GM21515 (cell line): ENCODE measurements at regions not wholly inside any gene's neighbourhood (a gene's known extent, or its start where the extent isn't known, plus 50 kb on each side); places are given as distances from the start of the nearest gene placed in this dataset.

Source experiments
- ATAC-seq: cut with Tn5 transposase; IDR thresholded peaks from one replicate; pipeline ENCODE4 v1.9.1; 2021; ENCODE audit not compliant: unreplicated experiment

DNA sequence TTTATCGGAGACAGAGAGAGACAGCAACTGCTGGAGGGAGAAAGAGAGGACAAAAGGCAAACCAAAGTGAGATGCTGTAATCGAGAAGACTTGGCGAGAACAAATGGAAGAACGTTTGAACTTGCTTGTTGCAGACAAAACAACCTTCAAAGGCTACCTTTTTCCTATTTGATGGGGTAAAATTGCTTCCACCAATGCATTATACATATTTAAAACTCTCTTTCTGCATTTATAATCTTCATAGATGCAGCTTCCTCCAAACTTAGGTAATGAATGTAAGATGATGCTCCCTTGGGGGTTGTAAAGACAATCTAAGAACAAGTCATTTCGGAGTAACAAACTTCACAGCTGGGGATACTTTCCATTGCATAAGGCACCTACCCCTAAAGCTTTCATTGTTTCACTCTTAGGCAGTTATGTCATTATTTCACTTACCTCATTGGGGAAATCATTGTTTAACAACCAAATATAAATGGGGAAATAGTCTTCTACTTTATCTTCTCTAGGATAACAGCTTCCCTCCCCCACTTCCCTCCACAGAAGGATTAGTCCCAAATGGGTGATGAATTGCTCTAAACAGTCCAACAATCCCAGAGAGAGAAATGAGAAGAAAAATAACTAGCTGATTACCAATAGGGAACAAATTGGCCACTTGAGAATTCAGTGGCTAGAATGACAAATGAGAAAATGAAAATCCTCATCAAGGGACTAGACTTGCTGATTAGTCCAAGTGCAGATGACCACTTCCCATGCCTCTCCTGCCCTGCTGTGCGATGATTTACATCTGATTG lies 269.8 kb upstream of the ADAMTS9 start:
- no peak for ATAC-seq

DNA sequence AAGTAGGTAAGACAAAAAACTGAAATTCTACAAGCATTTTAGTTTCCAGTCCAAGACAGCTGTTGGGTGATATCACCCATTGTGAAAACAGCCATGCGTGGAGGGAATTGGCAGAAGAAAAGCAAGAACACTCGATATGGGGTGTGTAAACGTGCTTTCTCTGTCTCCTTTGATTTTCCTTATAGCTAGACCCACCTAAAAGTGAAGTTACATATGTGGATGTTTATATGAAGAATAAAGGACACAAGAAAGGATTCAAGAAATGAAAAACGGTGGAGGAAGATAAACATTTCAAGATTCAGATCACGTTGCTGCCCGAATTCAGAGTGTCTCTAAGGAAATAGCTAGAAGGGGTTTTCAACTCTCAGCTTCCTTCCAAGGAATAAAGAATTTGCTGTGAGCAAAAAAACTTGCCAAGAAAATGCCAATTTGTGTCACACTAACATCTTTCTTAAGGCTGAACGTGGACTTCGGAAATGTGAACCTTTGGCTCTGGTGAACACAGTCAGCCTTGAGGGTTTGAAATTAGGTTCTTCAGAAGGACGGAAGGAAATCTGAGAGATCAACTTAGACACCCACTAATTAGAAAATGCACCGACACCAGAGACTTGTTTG lies 269.0 kb upstream of the ADAMTS9 start:
- ATAC-seq = no peak

GRCh38 chr3:64954995-64955636 lies 267.3 kb upstream of the ADAMTS9 start:
- no peak for ATAC-seq

GRCh38 chr3:64945171-64945729 lies 257.4 kb upstream of the ADAMTS9 start:
- ATAC-seq = no peak

GRCh38 chr3:64943866-64944265 lies 256.1 kb upstream of the ADAMTS9 start:
- ATAC-seq = no peak

GRCh38 chr3:64940596-64941348 lies 253.0 kb upstream of the ADAMTS9 start:
- no peak for ATAC-seq

GRCh38 chr3:64939747-64940450 lies 252.1 kb upstream of the ADAMTS9 start:
- ATAC-seq = no peak

- ATAC-seq = no peak
These were observed 251.5 kb upstream of the ADAMTS9 start for GRCh38 chr3:64939309-64939708.

- no peak for ATAC-seq
These were observed 248.8 kb upstream of the ADAMTS9 start for GRCh38 chr3:64936556-64936955.

- no peak for ATAC-seq
These were observed 248.2 kb upstream of the ADAMTS9 start for GRCh38 chr3:64935971-64936370.

- no peak for ATAC-seq
These were observed 245.0 kb upstream of the ADAMTS9 start for GRCh38 chr3:64932666-64933342.

DNA sequence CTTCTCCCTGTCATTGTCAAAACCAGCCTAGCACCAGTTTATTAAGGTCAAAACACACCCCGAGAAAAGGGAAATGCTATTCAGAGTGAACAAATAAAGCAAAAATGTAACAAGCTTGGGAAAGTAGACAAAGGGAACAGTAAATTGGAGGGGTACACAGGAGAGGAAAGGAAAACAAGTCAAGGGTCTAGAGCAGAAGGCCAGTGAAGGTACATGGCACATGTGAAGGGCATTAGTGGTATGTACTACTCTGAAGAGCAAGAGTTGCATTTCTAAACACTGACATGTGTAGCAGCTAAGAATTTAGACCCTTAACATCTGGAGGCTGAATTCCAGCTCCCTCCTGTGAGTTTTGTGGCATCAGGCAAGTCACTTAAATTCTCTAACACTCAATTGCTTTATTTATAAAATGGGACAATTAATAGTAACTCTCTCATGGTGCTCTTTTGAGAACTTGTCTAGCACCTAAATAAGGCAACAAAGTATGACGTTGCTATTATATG lies 244.3 kb upstream of the ADAMTS9 start:
- no peak for ATAC-seq

DNA sequence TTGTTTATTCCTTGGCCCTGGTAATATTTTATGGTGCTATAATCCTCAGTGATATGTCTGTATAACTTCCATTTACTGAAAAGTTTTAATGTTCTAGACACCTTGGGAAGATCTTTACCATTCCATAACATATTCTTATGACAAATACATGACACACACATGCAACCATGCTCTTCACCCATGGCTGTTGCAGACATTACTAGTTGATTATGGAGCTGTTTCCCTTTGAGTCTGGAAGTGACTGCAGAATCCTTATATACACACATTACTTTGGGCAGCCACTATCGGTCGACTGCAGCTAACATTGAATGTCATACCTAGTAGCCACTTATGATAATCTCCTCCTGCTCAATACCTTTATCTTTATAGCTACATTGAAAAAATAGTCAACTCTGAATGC lies 243.1 kb upstream of the ADAMTS9 start:
- ATAC-seq = no peak

DNA sequence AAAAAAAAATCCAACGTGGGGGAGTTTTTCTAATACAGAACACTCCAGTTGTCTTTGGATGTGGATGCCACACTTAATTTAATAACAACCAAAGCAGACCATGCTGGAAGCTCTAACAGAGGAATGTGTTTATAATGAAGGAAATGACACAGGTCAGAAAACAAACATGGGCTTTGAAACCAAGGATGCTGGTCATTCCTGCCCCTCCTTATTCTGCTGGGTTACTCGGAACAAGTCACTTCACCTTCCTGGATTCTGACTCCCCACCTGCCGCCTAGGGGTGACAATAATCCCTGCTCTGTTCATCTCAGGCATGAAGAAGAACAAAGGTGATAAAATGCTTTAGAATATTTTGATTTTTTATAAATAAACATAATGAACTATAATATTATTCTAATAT lies 240.9 kb upstream of the ADAMTS9 start:
- ATAC-seq = no peak

DNA sequence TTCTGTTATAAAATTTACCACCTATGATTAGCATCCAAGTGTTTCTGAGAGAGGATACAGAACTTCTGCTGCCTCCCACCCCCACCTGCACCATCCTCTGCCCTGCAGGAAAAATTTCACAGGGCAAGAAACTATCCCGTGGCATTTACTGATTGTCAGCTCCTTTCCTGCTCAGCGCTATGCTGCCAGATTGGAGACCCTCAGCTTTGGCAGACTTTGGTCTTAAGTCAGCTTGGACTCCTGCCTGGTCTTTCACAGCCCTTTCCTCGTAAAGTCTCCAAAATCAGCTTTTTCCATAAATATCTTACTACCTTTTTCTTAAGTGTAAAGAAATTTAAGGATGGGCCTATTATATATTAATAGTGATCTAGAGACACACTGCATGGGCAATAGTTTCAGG lies 239.9 kb upstream of the ADAMTS9 start:
- ATAC-seq = no peak

GRCh38 chr3:64925575-64925974 lies 237.8 kb upstream of the ADAMTS9 start:
- ATAC-seq = no peak

GRCh38 chr3:64924961-64925360 lies 237.2 kb upstream of the ADAMTS9 start:
- ATAC-seq = no peak

GRCh38 chr3:64922213-64922612 lies 234.4 kb upstream of the ADAMTS9 start:
- no peak for ATAC-seq

DNA sequence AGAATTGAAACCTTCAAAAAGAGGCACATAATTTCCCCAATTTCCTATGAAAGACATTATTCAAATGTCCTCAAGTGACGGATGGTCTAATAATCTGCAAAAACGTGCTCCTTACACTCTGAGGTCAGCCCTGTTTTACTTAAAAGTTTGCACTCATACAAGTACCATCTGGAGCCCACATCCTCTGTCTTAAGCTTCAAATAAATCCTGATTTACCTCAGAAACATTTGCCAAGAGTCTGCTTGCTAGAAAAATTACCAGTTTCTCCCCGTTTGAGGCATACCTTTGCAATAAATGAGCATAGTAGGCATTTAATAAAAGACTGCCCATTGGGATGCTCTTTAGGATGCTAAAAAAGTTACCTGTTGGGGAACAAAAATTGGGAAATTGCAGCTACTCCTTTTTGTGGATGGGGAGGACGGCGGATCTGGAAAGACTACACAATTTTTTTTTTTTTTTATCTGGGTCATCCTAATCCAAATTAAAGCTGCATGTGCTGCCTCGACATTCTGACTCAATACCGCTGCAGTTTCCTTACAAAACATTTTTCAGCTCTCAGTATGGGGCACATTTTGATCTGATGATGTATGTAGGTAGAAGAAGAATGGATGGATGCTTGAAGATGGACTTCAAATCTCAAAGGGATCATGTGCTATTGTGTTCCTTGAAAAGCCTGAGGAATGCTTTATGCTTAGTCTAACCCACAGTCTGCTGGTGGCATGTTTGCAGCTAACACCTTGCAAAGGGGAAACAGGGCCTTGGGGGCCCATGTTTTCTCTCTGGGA lies 233.7 kb upstream of the ADAMTS9 start:
- ATAC-seq = no peak
